K562 (cell line): ENCODE measurements at regions not wholly inside any gene's neighbourhood (a gene's known extent, or its start where the extent isn't known, plus 50 kb on each side); places are given as distances from the start of the nearest gene placed in this dataset.

ENCODE experiments used
- BRCA1 ChIP-seq, 2 experiments: fragments of 450-650 bp in 1 of 2; sonication (generic) in 1 of 2; formaldehyde crosslinking in 1 of 2; IDR thresholded peaks; 2 replicates each; pipeline versions ENCODE4 v1.5.0 to v1.6.1; 2017 to 2020; ENCODE audit warnings: mild to moderate bottlenecking in 1 of 2, missing genetic modification reagents in 1 of 2
- BRD4 ChIP-seq: fragments of 200-600 bp; sonication (generic); IDR thresholded peaks from 2 replicates; pipeline ENCODE4 v1.6.1; 2017; ENCODE audit warnings: inconsistent platforms
- CBX1 ChIP-seq: sonication (generic); IDR thresholded peaks from 2 replicates; pipeline ENCODE4 v1.6.1; 2016; ENCODE audit warnings: antibody characterized with exemption, low read depth, mild to moderate bottlenecking
- CCNT2 ChIP-seq: IDR thresholded peaks from 2 replicates; pipeline ENCODE4 v1.6.1; 2011; ENCODE audit warnings: borderline replicate concordance, low read depth, mild to moderate bottlenecking, moderate library complexity, mixed read lengths, low read length; ENCODE audit not compliant: insufficient read length; ENCODE audit errors: extremely low read depth
- DNMT1 ChIP-seq: fragments of 450-650 bp; IDR thresholded peaks from 2 replicates; pipeline ENCODE4 v1.6.1; 2016; ENCODE audit warnings: antibody characterized with exemption, mild to moderate bottlenecking
- FOXO4 ChIP-seq: fragments of 450-650 bp; formaldehyde crosslinking; IDR thresholded peaks from 2 replicates; pipeline ENCODE4 v1.4.0; 2020; ENCODE audit warnings: mild to moderate bottlenecking, moderate library complexity
- MCM2 ChIP-seq: fragments of 450-650 bp; IDR thresholded peaks from 2 replicates; pipeline ENCODE4 v1.6.1; 2017; ENCODE audit warnings: low read depth, mild to moderate bottlenecking
- NR2C2 ChIP-seq, 2 experiments: fragments of 200-800 bp in 1 of 2; sonication (Bioruptor generic) in 1 of 2; sonication (generic) in 1 of 2; formaldehyde crosslinking in 1 of 2; IDR thresholded peaks; 2 replicates each; pipeline versions ENCODE4 v1.6.1 to v1.8.0; 2016 to 2022; ENCODE audit warnings: mild to moderate bottlenecking in 1 of 2, missing compliant biosample characterization in 1 of 2, missing genetic modification characterization in 1 of 2, missing genetic modification reagents in 1 of 2
- PML ChIP-seq: IDR thresholded peaks from 2 replicates; pipeline ENCODE4 v1.6.1; 2012; ENCODE audit warnings: low read length, inconsistent platforms
- PRMT5 ChIP-seq: sonication (generic); formaldehyde crosslinking; IDR thresholded peaks from 2 replicates; pipeline ENCODE4 v1.5.0; 2020; ENCODE audit warnings: missing genetic modification reagents
- SRSF7 ChIP-seq: fragments of 200-400 bp; formaldehyde crosslinking; optimal IDR thresholded peaks from 2 replicates; pipeline ENCODE3; 2017; ENCODE audit warnings: mild to moderate bottlenecking, low read depth, low read length
- ZKSCAN8 ChIP-seq: fragments of 200-800 bp; sonication (Bioruptor generic); IDR thresholded peaks from 2 replicates; pipeline ENCODE4 v1.6.1; 2016; ENCODE audit warnings: missing genetic modification characterization, missing compliant biosample characterization
- ZNF184 ChIP-seq: sonication (generic); formaldehyde crosslinking; IDR thresholded peaks from 2 replicates; pipeline ENCODE4 v1.5.0; 2020; ENCODE audit warnings: missing genetic modification reagents
- ZNF212 ChIP-seq: fragments of 450-650 bp; formaldehyde crosslinking; IDR thresholded peaks from 2 replicates; pipeline ENCODE4 v1.4.0; 2020; ENCODE audit warnings: mild to moderate bottlenecking
- ZNF584 ChIP-seq: fragments of 200-800 bp; sonication (Bioruptor generic); IDR thresholded peaks from 2 replicates; pipeline ENCODE4 v1.6.1; 2016; ENCODE audit warnings: low read depth, mild to moderate bottlenecking, missing genetic modification characterization, missing compliant biosample characterization
- TF ChIP-seq, protein P1 (sequence below): sonication (generic); formaldehyde crosslinking; IDR thresholded peaks from 2 replicates; pipeline ENCODE4 v1.8.0; 2023; ENCODE audit warnings: missing genetic modification reagents, mild to moderate bottlenecking, borderline replicate concordance
- TF ChIP-seq, protein P2 (sequence below), 2 experiments: IDR thresholded peaks in 1 of 2; conservative IDR thresholded peaks in 1 of 2; 2 replicates each; pipeline ENCODE4 v1.6.1; 2016; ENCODE audit warnings: low read depth in 2 of 2, mild to moderate bottlenecking in 1 of 2, missing compliant biosample characterization in 1 of 2, missing genetic modification characterization in 1 of 2, moderate library complexity in 1 of 2

- TF ChIP-seq, protein P1, sequence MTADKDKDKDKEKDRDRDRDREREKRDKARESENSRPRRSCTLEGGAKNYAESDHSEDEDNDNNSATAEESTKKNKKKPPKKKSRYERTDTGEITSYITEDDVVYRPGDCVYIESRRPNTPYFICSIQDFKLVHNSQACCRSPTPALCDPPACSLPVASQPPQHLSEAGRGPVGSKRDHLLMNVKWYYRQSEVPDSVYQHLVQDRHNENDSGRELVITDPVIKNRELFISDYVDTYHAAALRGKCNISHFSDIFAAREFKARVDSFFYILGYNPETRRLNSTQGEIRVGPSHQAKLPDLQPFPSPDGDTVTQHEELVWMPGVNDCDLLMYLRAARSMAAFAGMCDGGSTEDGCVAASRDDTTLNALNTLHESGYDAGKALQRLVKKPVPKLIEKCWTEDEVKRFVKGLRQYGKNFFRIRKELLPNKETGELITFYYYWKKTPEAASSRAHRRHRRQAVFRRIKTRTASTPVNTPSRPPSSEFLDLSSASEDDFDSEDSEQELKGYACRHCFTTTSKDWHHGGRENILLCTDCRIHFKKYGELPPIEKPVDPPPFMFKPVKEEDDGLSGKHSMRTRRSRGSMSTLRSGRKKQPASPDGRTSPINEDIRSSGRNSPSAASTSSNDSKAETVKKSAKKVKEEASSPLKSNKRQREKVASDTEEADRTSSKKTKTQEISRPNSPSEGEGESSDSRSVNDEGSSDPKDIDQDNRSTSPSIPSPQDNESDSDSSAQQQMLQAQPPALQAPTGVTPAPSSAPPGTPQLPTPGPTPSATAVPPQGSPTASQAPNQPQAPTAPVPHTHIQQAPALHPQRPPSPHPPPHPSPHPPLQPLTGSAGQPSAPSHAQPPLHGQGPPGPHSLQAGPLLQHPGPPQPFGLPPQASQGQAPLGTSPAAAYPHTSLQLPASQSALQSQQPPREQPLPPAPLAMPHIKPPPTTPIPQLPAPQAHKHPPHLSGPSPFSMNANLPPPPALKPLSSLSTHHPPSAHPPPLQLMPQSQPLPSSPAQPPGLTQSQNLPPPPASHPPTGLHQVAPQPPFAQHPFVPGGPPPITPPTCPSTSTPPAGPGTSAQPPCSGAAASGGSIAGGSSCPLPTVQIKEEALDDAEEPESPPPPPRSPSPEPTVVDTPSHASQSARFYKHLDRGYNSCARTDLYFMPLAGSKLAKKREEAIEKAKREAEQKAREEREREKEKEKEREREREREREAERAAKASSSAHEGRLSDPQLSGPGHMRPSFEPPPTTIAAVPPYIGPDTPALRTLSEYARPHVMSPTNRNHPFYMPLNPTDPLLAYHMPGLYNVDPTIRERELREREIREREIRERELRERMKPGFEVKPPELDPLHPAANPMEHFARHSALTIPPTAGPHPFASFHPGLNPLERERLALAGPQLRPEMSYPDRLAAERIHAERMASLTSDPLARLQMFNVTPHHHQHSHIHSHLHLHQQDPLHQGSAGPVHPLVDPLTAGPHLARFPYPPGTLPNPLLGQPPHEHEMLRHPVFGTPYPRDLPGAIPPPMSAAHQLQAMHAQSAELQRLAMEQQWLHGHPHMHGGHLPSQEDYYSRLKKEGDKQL (CRISPR knock-in tag): no peak
- TF ChIP-seq CBX1 (peak; percentile 94; the same call in 1 of the 2 replicates), DNMT1 (no peak), BRCA1 (IDR thresholded peaks at IDR 0.05) (no peak), BRCA1 (CRISPR knock-in tag; IDR thresholded peaks at IDR 0.05) (no peak), NR2C2 (CRISPR knock-in tag; IDR thresholded peaks at IDR 0.05) (peak; percentile 82; the same call in 1 of the 2 replicates), NR2C2 (tag; IDR thresholded peaks at IDR 0.05) (no peak), BRD4 (no peak), PRMT5 (CRISPR knock-in tag) (peak; percentile 43; the same call in 1 of the 2 replicates), CCNT2 (peak; percentile 84), ZNF184 (CRISPR knock-in tag) (no peak), MCM2 (no peak), FOXO4 (CRISPR knock-in tag) (no peak), ZNF584 (CRISPR knock-in tag) (no peak), PML (peak; percentile 66), ZKSCAN8 (CRISPR knock-in tag) (no peak), ZNF212 (CRISPR knock-in tag) (peak; percentile 51), SRSF7 (no peak)
- TF ChIP-seq, protein P2, sequence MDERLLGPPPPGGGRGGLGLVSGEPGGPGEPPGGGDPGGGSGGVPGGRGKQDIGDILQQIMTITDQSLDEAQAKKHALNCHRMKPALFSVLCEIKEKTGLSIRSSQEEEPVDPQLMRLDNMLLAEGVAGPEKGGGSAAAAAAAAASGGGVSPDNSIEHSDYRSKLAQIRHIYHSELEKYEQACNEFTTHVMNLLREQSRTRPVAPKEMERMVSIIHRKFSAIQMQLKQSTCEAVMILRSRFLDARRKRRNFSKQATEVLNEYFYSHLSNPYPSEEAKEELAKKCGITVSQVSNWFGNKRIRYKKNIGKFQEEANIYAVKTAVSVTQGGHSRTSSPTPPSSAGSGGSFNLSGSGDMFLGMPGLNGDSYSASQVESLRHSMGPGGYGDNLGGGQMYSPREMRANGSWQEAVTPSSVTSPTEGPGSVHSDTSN (CRISPR knock-in tag; IDR thresholded peaks at IDR 0.05; ENCODE audit: low read depth): no peak
- TF ChIP-seq, protein P2 (tag; conservative IDR thresholded peaks at IDR 0.05; ENCODE audit: low read depth): no peak
Observed at GRCh38 chr6:26196846-26197635, 109.8 kb downstream of the HFE start (continued).
